Caco-2 (cell line): ENCODE measurements at regions not wholly inside any gene's neighbourhood (a gene's known extent, or its start where the extent isn't known, plus 50 kb on each side); places are given as distances from the start of the nearest gene placed in this dataset.

Experiments
- BruUV-seq: library from RNA; stranded (reverse); fragments of 400-500 nt; replicated peaks from 2 replicates; lab custom pipeline; 2021; lab: Mats Ljungman, UMichigan
- CTCF ChIA-PET: fragments of 300-600 bp; sonication (Branson Sonifier 250); formaldehyde crosslinking; loops from one replicate; lab custom pipeline; 2022; ENCODE audit warnings: antibody characterized with exemption; lab: Charles Lee
- POLR2A ChIA-PET: fragments of 300-600 bp; sonication (Branson Sonifier 250); formaldehyde crosslinking; loops from one replicate; lab custom pipeline; 2022; ENCODE audit warnings: antibody characterized with exemption; lab: Charles Lee
- DNase-seq, 2 experiments: peaks; one replicate each; pipeline versions ENCODE4 v3.0.0 to v3.0.0-alpha.2; 2020 to 2022
- H3K27me3 ChIP-seq: replicated peaks from 2 replicates; pipeline ENCODE4 v1.6.0; 2011; ENCODE audit warnings: low read length; ENCODE audit not compliant: control insufficient read depth, insufficient read depth
- H3K36me3 ChIP-seq: 2 replicates; pipeline ENCODE4 v1.5.1; 2011; ENCODE audit warnings: low read length; ENCODE audit not compliant: control insufficient read depth, insufficient read depth
- H3K4me1 ChIP-seq: fragments of 250-450 bp; sonication (Bioruptor Pico); 2 replicates; pipeline ENCODE4 v1.5.1; 2020; ENCODE audit warnings: mild to moderate bottlenecking
- H3K4me3 ChIP-seq: 2 replicates; pipeline ENCODE4 v1.5.1; 2011; ENCODE audit warnings: low read depth, mild to moderate bottlenecking, control low read depth, low read length
- H3K9me3 ChIP-seq: fragments of 250-450 bp; sonication (Bioruptor Pico); 2 replicates; pipeline ENCODE4 v1.5.1; 2020; ENCODE audit warnings: mild to moderate bottlenecking, moderate library complexity
- H3K27ac Mint-ChIP-seq: one replicate; pipeline ENCODE4 v1.8.0; 2022; ENCODE audit warnings: mixed read lengths; ENCODE audit not compliant: unreplicated experiment
- H3K27me3 Mint-ChIP-seq: one replicate; pipeline ENCODE4 v1.8.0; 2022; ENCODE audit warnings: mixed read lengths; ENCODE audit not compliant: insufficient read depth, unreplicated experiment
- H3K36me3 Mint-ChIP-seq: one replicate; pipeline ENCODE4 v1.8.0; 2022; ENCODE audit warnings: mild to moderate bottlenecking, mixed read lengths; ENCODE audit not compliant: insufficient read depth, unreplicated experiment
- H3K4me1 Mint-ChIP-seq: one replicate; pipeline ENCODE4 v1.8.0; 2022; ENCODE audit warnings: low read depth, mixed read lengths; ENCODE audit not compliant: unreplicated experiment
- H3K4me3 Mint-ChIP-seq: one replicate; pipeline ENCODE4 v1.8.0; 2022; ENCODE audit warnings: mild to moderate bottlenecking, moderate library complexity, mixed read lengths; ENCODE audit not compliant: unreplicated experiment
- H3K9me3 Mint-ChIP-seq: one replicate; pipeline ENCODE4 v1.8.0; 2022; ENCODE audit warnings: mixed read lengths; ENCODE audit not compliant: unreplicated experiment
- CTCF ChIP-seq, 2 experiments: fragments of 200-600 bp in 1 of 2; IDR thresholded peaks; 1 replicate in 1 of 2; 2 replicates in 1 of 2; pipeline versions ENCODE4 v1.5.1 to v1.8.0; 2011 to 2022; ENCODE audit warnings: antibody characterized with exemption in 1 of 2, control low read depth in 1 of 2, inconsistent platforms in 1 of 2, low read depth in 1 of 2, low read length in 1 of 2, mild to moderate bottlenecking in 1 of 2, moderate library complexity in 1 of 2; ENCODE audit not compliant: insufficient read depth in 1 of 2, severe bottlenecking in 1 of 2, unreplicated experiment in 1 of 2
- intact Hi-C: fragments of 100-400 bp; cut with micrococcal nuclease; formaldehyde crosslinking; loops from one replicate; pipeline ENCODE4 v1.10.0; 2022; ENCODE audit not compliant: unreplicated experiment

DNA sequence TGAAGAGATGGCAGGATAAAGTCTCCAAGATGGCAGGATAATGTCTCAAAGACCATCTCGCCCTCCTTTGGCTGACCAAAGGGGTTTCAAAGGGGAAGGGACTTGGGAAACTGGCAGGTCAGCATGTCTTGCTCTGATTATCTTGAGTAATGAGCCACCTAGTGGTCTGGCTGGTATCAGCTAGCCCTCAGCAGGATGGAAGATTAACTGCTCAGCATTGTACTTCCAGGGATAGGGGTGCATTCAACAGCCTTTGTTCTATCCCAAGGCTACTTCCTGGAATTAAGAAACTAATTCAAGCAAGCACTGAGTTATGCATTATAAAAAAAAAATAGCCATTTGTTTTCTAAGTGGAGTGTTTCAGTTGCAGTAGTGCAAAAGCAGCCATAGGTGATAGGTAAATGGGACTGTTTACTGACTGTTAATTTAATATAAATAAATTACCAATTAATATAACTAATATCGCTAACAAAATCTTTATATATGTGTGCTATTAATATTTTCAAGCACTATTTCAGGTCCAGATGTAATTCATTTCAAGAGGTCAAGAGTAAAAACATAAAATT is 555.5 kb downstream of the CDH9 start:
- no peak overlapping the region for H3K4me3 Mint-ChIP-seq
- CTCF ChIA-PET: interaction anchor here (0.7 kb wide), 1 partner anchor 458 kb away, joined by 3 read pairs; no protein-coding TSS in a partner anchor
- no TSS peak for BruUV-seq
- H3K4me1 Mint-ChIP-seq: no peaks in the 10 kb centered on the region
- Histone ChIP-seq H3K36me3 (no peaks in the 10 kb centered on the region), H3K9me3 (no peaks in the 10 kb centered on the region), H3K4me3 (no peak overlapping the region), H3K27me3 (no peaks in the 10 kb centered on the region), H3K4me1 (no peaks in the 10 kb centered on the region)
- intact Hi-C loops: loop anchor here (2.0 to 5.0 kb wide), 2 partner anchors 461 to 938 kb away; no protein-coding TSS in a partner anchor
- POLR2A ChIA-PET: no interaction called here
- H3K27ac Mint-ChIP-seq: no peak overlapping the region
- TF ChIP-seq CTCF (IDR thresholded peaks at IDR 0.05; ENCODE audit: insufficient read depth in 1 of 2, low read depth in 1 of 2, low read length in 1 of 2, severe bottlenecking in 1 of 2, unreplicated experiment in 1 of 2): peak; percentile 63 to 65
- H3K9me3 Mint-ChIP-seq: peaks cover 3% of the 10 kb centered on the region
- H3K36me3 Mint-ChIP-seq: no peaks in the 10 kb centered on the region
- no peaks in the 10 kb centered on the region for H3K27me3 Mint-ChIP-seq
- peak; percentile 39 to 49 for DNase-seq

DNA sequence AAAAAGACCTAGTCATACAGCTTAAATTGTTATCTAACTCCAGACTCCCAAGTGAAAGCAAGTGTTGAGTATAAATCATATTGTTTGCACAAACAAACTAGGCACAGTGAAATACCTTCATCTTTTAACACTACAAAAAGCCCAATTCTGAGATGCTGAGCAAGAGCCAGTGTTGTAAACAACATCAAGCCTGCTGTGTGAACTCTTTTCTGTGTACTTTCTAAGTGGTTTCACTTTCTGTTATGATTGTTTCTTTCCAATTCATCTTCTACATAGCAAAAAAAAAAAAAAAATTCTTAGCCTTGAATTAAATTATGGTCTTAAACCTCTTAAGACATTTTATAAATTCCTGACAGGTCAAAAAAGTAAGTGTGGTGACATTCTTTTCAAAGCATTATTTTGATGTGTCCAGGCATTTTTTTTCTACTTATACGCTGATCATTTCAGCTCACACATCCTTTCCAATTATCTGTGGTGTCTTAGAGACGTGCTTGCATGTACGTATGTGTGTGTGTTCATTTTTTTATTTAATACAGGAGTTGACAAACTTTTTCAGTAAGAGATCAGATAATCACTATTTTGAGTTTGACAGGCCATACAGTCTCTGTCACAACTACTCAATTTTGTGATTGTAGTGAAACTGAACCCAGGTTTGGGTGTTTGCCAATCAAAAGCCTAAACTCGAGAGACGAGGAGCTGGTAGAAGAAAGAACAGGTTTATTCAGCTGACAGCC is 556.1 kb downstream of the CDH9 start:
- Histone ChIP-seq H3K4me1 (no peaks in the 10 kb centered on the region), H3K36me3 (no peaks in the 10 kb centered on the region), H3K4me3 (no peak overlapping the region), H3K27me3 (no peaks in the 10 kb centered on the region), H3K9me3 (no peaks in the 10 kb centered on the region)
- Mint-ChIP-seq H3K4me3 (no peak overlapping the region), H3K27ac (no peak overlapping the region), H3K27me3 (no peaks in the 10 kb centered on the region), H3K36me3 (no peaks in the 10 kb centered on the region), H3K4me1 (no peaks in the 10 kb centered on the region), H3K9me3 (no peaks in the 10 kb centered on the region)
- intact Hi-C loops: loop anchor here (2.0 to 5.0 kb wide), 2 partner anchors 460 to 937 kb away; no protein-coding TSS in a partner anchor
- no TSS peak for BruUV-seq
- no peak for TF ChIP-seq CTCF (IDR thresholded peaks at IDR 0.05; ENCODE audit: insufficient read depth in 1 of 2, low read depth in 1 of 2, low read length in 1 of 2, severe bottlenecking in 1 of 2, unreplicated experiment in 1 of 2)
- CTCF ChIA-PET: interaction anchor here (0.7 kb wide), 1 partner anchor 457 kb away, joined by 3 read pairs; no protein-coding TSS in a partner anchor
- DNase-seq: no peak
- POLR2A ChIA-PET: no interaction called here

GRCh38 chr5:26470439-26470838 is 567.9 kb downstream of the CDH9 start:
- Histone ChIP-seq H3K9me3 (no peaks in the 10 kb centered on the region), H3K4me3 (no peak overlapping the region), H3K27me3 (no peaks in the 10 kb centered on the region), H3K4me1 (no peaks in the 10 kb centered on the region), H3K36me3 (no peaks in the 10 kb centered on the region)
- Mint-ChIP-seq H3K9me3 (no peaks in the 10 kb centered on the region), H3K4me3 (no peak overlapping the region), H3K4me1 (no peaks in the 10 kb centered on the region), H3K27ac (no peak overlapping the region), H3K27me3 (no peaks in the 10 kb centered on the region), H3K36me3 (no peaks in the 10 kb centered on the region)
- no peak for DNase-seq
- no TSS peak for BruUV-seq
- intact Hi-C loops: no loop called here
- ChIA-PET CTCF (no interaction called here), POLR2A (no interaction called here)
- no peak for TF ChIP-seq CTCF (IDR thresholded peaks at IDR 0.05; ENCODE audit: insufficient read depth in 1 of 2, low read depth in 1 of 2, low read length in 1 of 2, severe bottlenecking in 1 of 2, unreplicated experiment in 1 of 2)
